ENCODE measurements at regions not wholly inside any gene's neighbourhood (a gene's known extent, or its start where the extent isn't known, plus 50 kb on each side); places are given as distances from the start of the nearest gene placed in this dataset.

DNA sequence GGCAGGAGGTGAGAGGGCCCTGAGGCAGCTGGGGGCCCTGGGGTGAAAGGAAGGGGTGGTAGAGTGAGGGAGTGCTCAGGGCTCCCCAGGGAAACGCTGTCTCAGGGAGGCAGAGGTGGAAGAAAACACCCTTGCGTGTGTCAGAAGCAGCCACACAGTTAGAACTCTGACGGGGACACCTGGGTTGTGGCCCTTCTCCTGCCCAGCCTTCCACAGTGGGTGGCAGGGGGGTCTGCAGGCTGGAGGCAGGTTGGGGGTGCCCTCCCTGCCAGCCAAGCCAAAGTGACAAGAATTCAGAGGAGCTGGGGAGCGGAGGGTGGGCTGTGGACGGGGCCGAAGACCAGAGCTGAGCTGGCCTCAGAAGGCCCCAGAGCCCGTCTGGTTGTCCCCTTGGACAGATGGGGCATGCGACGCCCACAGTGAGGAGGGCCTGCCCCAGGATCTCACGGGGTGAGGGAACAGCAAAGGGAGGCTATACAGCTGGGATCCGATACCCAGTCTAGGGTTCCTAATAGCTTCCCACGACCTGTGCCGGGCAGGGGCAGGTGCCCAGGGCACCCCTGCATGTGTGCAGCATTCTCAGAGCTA is 105.2 kb upstream of the ADRA2C start:
- Histone ChIP-seq H3K27me3 (ENCODE audit: control insufficient read depth in 1 of 2, insufficient read depth in 2 of 2, low read length in 2 of 2) (peaks cover 0 to 3% of the 10 kb centered on the region in 2 donors), H3K36me3 (ENCODE audit: control insufficient read depth in 2 of 2, insufficient read depth in 2 of 2, low read length in 1 of 2) (no peaks in the 10 kb centered on the region), H3K4me1 (ENCODE audit: control insufficient read depth in 2 of 2, insufficient read depth in 2 of 2, low read length in 1 of 2) (no peaks in the 10 kb centered on the region), H3K27ac (ENCODE audit: low read depth in 2 of 2, low read length in 1 of 2) (no peak overlapping the region), H3K4me3 (ENCODE audit: low read depth in 1 of 2, low read length in 2 of 2) (no peak overlapping the region), H3K9me3 (ENCODE audit: control insufficient read depth in 2 of 2, insufficient read depth in 1 of 2, low read depth in 1 of 2, low read length in 1 of 2) (peaks cover 0 to 2% of the 10 kb centered on the region in 2 donors)
- 82 to 89% methylated on average over 13 of the region's 13 CpGs for WGBS, 2 donors

DNA sequence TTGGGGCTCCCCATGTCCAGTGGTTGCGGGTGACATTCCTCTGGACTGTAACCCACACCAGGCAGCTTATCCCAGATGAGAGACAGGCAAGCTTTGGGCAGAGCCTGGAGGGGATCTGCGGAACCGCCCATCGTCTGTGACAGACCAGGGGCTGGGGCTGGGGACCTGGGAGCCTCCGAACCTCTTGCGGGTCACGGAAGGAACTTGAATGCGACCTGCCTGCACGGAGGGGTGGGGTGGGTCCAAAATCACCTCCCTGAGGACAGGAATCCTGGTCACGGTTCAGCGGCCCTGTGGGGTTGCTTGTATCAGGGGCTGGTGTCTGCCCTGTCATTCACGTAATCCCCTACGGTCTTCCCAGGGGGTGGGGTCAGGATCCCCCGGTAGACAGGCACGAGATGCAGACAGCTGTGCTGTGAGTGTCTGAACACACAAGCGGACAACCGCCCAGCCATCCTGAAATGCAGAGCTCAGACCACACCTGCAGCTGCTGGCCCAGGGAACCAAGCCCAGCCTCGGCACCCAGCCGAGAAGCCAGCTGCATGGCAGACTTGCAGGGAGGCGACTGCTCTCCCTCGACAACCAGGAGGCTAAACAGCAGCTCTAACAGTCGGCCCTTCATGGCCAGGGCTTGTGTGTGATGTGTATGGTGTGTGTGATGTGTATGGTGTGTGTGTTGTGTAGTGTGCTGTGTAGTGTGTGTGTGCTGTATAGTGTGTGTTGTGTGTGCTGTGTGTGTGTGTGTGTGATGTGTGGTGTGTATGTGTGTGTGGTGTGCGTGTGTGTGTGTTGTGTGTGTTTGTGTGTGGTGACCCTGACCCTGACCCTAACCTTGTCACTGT is 105.9 kb upstream of the ADRA2C start:
- Histone ChIP-seq H3K27ac (ENCODE audit: low read depth in 2 of 2, low read length in 1 of 2) (no peak overlapping the region), H3K36me3 (ENCODE audit: control insufficient read depth in 2 of 2, insufficient read depth in 2 of 2, low read length in 1 of 2) (no peaks in the 10 kb centered on the region), H3K27me3 (ENCODE audit: control insufficient read depth in 1 of 2, insufficient read depth in 2 of 2, low read length in 2 of 2) (peaks cover 0 to 3% of the 10 kb centered on the region in 2 donors), H3K4me3 (ENCODE audit: low read depth in 1 of 2, low read length in 2 of 2) (no peak overlapping the region), H3K4me1 (ENCODE audit: control insufficient read depth in 2 of 2, insufficient read depth in 2 of 2, low read length in 1 of 2) (no peaks in the 10 kb centered on the region), H3K9me3 (ENCODE audit: control insufficient read depth in 2 of 2, insufficient read depth in 1 of 2, low read depth in 1 of 2, low read length in 1 of 2) (peaks cover 0 to 2% of the 10 kb centered on the region in 2 donors)
- WGBS, 2 donors = 41 to 47% methylated on average over 23 of the region's 23 CpGs

DNA sequence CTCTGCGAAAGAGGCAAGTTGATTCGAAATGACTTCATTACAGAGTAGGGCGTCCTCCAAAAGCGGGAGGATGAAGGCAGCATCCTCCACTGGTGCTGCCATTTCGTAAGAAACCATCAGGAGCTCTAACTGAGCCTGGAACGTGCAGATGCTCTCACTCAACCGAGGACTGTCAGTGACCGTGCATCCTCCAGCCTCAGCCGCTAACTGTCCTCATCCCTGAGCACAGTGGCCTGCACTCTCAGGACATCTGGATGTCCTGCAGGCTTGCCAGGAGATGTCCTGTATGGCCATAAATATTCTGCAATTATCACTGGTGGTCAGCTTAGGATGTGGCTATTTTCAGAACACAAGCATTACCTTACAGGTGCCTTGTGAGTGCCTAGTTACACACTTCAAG is 107.1 kb upstream of the ADRA2C start:
- 70 to 73% methylated on average over 9 of the region's 9 CpGs for WGBS, 2 donors
- Histone ChIP-seq H3K27ac (ENCODE audit: low read depth in 2 of 2, low read length in 1 of 2) (no peak overlapping the region), H3K36me3 (ENCODE audit: control insufficient read depth in 2 of 2, insufficient read depth in 2 of 2, low read length in 1 of 2) (no peaks in the 10 kb centered on the region), H3K4me3 (ENCODE audit: low read depth in 1 of 2, low read length in 2 of 2) (no peak overlapping the region), H3K4me1 (ENCODE audit: control insufficient read depth in 2 of 2, insufficient read depth in 2 of 2, low read length in 1 of 2) (no peaks in the 10 kb centered on the region), H3K27me3 (ENCODE audit: control insufficient read depth in 1 of 2, insufficient read depth in 2 of 2, low read length in 2 of 2) (peaks cover 0 to 3% of the 10 kb centered on the region in 2 donors), H3K9me3 (ENCODE audit: control insufficient read depth in 2 of 2, insufficient read depth in 1 of 2, low read depth in 1 of 2, low read length in 1 of 2) (peaks cover 0 to 2% of the 10 kb centered on the region in 2 donors)

DNA sequence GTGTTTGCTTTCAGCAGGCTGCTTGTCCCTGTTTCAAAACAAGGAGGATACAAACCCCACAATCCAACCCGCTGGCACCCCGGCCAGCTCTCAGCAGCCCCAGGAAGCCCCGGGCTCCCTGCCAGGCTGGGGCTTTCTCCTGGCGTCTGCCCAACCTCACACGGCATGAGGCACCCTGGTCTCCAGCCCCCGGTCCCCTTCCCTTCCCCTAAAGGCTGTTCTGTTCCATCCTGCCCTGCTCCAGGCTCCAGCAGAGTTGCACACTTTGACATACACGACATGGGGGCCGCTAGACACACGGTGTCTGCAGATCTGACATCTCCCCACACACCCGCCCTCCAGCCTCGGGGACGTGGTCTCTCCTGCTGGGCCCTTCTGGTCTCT is 107.7 kb upstream of the ADRA2C start:
- H3K4me3 ChIP-seq (ENCODE audit: low read depth in 1 of 2, low read length in 2 of 2) = no peak overlapping the region
- WGBS, 2 donors = 32 to 37% methylated on average over 12 of the region's 12 CpGs
- no peaks in the 10 kb centered on the region for H3K36me3 ChIP-seq (ENCODE audit: control insufficient read depth in 2 of 2, insufficient read depth in 2 of 2, low read length in 1 of 2)
- H3K9me3 ChIP-seq (ENCODE audit: control insufficient read depth in 2 of 2, insufficient read depth in 1 of 2, low read depth in 1 of 2, low read length in 1 of 2) = peaks cover 0 to 2% of the 10 kb centered on the region in 2 donors
- no peaks in the 10 kb centered on the region for H3K4me1 ChIP-seq (ENCODE audit: control insufficient read depth in 2 of 2, insufficient read depth in 2 of 2, low read length in 1 of 2)
- no peak overlapping the region for H3K27ac ChIP-seq (ENCODE audit: low read depth in 2 of 2, low read length in 1 of 2)
- H3K27me3 ChIP-seq (ENCODE audit: control insufficient read depth in 1 of 2, insufficient read depth in 2 of 2, low read length in 2 of 2) = peaks cover 0 to 3% of the 10 kb centered on the region in 2 donors

DNA sequence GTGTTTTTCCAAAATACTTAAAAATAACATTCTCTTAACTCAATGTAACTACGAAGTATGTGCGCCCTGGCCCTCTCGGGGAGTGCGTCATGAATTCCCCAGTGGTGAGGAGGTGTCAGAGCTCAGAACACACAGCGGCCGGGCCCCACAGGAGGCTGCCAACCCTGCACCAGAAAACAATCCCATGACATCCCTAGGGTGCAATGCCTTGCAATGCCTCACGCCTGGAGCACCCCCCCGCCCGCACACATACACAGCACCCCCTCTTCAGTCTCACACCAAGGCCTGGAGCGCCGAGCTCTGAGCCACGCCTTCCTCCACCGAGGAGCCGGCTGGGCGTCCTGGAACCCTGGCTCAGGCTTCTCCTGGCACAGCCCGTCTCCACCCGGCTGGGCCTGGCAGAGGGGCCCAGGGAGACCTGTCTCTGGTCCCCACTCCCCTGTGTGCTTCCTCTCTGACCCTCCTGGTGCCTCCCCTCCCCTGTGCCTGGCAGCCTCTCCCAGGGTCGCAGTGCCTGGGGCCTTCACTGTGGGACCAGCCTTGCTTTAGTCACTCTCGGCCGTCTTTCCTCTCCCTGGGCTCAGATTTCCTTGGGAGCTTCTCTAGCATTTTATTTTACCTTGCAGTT is 108.2 kb upstream of the ADRA2C start:
- Histone ChIP-seq H3K27me3 (ENCODE audit: control insufficient read depth in 1 of 2, insufficient read depth in 2 of 2, low read length in 2 of 2) (peaks cover 0 to 3% of the 10 kb centered on the region in 2 donors), H3K4me1 (ENCODE audit: control insufficient read depth in 2 of 2, insufficient read depth in 2 of 2, low read length in 1 of 2) (no peaks in the 10 kb centered on the region), H3K4me3 (ENCODE audit: low read depth in 1 of 2, low read length in 2 of 2) (no peak overlapping the region), H3K27ac (ENCODE audit: low read depth in 2 of 2, low read length in 1 of 2) (no peak overlapping the region), H3K9me3 (ENCODE audit: control insufficient read depth in 2 of 2, insufficient read depth in 1 of 2, low read depth in 1 of 2, low read length in 1 of 2) (peaks cover 0 to 2% of the 10 kb centered on the region in 2 donors), H3K36me3 (ENCODE audit: control insufficient read depth in 2 of 2, insufficient read depth in 2 of 2, low read length in 1 of 2) (no peaks in the 10 kb centered on the region)
- 33 to 37% methylated on average over 20 of the region's 20 CpGs for WGBS, 2 donors

DNA sequence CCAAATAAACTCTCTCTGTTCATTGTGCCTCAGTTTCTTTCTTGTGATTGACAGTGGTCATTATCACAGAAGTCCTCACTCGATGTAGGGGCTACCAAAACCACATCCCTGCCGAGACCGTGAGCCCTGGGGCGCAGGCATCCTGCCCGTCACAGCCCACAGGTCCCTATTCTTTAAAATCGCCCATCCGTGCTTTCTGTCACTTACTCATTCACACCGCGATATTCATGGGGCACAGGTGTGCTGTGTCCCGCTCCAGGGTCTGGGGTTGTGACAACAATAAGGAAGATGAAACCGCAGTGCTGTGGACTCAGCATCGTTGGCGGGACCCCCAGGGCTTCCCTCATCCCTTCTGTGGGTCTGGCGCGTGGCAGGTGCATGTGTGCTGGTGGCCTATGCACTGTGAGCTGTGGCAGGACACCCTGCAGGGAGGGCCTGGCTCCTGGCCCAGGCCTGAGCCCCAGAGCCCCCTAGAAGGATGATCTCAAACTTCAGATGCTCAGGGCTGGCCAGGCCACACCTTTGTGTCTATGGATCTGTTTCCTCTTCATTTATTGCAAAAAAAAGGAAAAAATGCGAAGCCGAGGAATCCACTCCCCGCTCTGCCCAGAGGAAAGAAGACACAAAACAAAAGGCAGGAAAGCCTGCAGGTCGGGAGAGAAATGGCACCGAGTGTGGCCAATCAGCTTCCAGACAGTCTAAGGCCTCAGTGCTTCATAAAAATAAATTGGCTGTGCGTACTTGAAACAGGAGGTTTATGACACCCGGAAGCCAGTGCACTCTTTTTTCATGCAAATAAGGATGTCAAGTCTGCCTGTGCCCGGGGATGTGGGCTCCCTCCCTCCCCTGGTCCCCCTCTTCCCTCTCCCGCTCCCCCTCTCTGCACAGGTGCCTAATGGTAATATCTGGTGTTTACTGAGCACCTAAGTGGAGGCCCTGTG is 109.5 kb upstream of the ADRA2C start:
- Histone ChIP-seq H3K36me3 (ENCODE audit: control insufficient read depth in 2 of 2, insufficient read depth in 2 of 2, low read length in 1 of 2) (no peaks in the 10 kb centered on the region), H3K4me3 (ENCODE audit: low read depth in 1 of 2, low read length in 2 of 2) (no peak overlapping the region), H3K27ac (ENCODE audit: low read depth in 2 of 2, low read length in 1 of 2) (no peak overlapping the region), H3K9me3 (ENCODE audit: control insufficient read depth in 2 of 2, insufficient read depth in 1 of 2, low read depth in 1 of 2, low read length in 1 of 2) (peaks cover 0 to 2% of the 10 kb centered on the region in 2 donors), H3K4me1 (ENCODE audit: control insufficient read depth in 2 of 2, insufficient read depth in 2 of 2, low read length in 1 of 2) (no peaks in the 10 kb centered on the region), H3K27me3 (ENCODE audit: control insufficient read depth in 1 of 2, insufficient read depth in 2 of 2, low read length in 2 of 2) (peaks cover 0 to 3% of the 10 kb centered on the region in 2 donors)
- 60 to 61% methylated on average over 24 of the region's 24 CpGs for WGBS, 2 donors

DNA sequence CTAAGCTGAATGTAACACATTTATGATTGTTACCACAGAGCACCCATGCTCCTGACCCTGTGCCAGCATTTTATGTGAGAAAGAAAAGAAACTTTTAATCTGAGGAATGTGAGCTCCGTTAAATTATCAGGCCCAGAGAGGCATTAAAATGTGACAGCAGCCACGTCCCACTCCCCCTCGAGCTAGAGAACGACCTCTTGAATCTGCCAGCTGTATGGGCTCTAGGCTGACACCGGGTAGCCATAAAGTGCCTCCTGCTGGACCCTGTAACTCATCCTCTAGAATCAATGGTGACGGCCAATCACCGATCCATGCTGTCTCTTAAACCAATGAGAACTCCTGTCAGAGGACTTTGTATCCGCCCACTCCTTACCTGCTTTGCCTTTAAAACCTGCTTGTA is 110.2 kb upstream of the ADRA2C start:
- peaks cover 0 to 3% of the 10 kb centered on the region in 2 donors for H3K27me3 ChIP-seq (ENCODE audit: control insufficient read depth in 1 of 2, insufficient read depth in 2 of 2, low read length in 2 of 2)
- H3K9me3 ChIP-seq (ENCODE audit: control insufficient read depth in 2 of 2, insufficient read depth in 1 of 2, low read depth in 1 of 2, low read length in 1 of 2) = peaks cover 0 to 2% of the 10 kb centered on the region in 2 donors
- WGBS, 2 donors = 45 to 48% methylated on average over 8 of the region's 8 CpGs
- H3K4me1 ChIP-seq (ENCODE audit: control insufficient read depth in 2 of 2, insufficient read depth in 2 of 2, low read length in 1 of 2) = no peaks in the 10 kb centered on the region
- H3K27ac ChIP-seq (ENCODE audit: low read depth in 2 of 2, low read length in 1 of 2) = no peak overlapping the region
- no peaks in the 10 kb centered on the region for H3K36me3 ChIP-seq (ENCODE audit: control insufficient read depth in 2 of 2, insufficient read depth in 2 of 2, low read length in 1 of 2)
- no peak overlapping the region for H3K4me3 ChIP-seq (ENCODE audit: low read depth in 1 of 2, low read length in 2 of 2)

DNA sequence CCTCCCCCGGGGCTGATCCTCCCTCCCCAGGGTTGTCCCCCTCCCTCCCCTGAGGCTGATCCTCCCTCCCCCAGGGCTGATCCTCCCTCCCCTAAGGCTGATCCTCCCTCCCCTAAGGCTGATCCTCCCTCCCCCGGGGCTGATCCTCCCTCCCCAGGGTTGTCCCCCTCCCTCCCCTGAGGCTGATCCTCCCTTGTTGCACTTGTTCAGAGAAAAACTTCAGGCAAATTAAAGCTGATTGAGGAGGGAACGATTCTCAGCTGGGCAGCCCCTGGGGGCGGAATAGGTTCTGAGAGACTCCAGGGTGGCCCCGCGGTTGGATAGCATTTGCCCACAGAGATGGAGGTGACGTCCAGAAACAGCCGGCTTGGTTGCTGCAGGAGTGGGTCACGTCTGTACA is 110.7 kb upstream of the ADRA2C start:
- Histone ChIP-seq H3K36me3 (ENCODE audit: control insufficient read depth in 2 of 2, insufficient read depth in 2 of 2, low read length in 1 of 2) (no peaks in the 10 kb centered on the region), H3K27me3 (ENCODE audit: control insufficient read depth in 1 of 2, insufficient read depth in 2 of 2, low read length in 2 of 2) (peaks cover 0 to 3% of the 10 kb centered on the region in 2 donors), H3K9me3 (ENCODE audit: control insufficient read depth in 2 of 2, insufficient read depth in 1 of 2, low read depth in 1 of 2, low read length in 1 of 2) (peaks cover 0 to 2% of the 10 kb centered on the region in 2 donors), H3K27ac (ENCODE audit: low read depth in 2 of 2, low read length in 1 of 2) (no peak overlapping the region), H3K4me1 (ENCODE audit: control insufficient read depth in 2 of 2, insufficient read depth in 2 of 2, low read length in 1 of 2) (no peaks in the 10 kb centered on the region), H3K4me3 (ENCODE audit: low read depth in 1 of 2, low read length in 2 of 2) (no peak overlapping the region)
- 42 to 48% methylated on average over 9 of the region's 9 CpGs for WGBS, 2 donors
